LHCN-M2 (cell line): ENCODE measurements at regions not wholly inside any gene's neighbourhood (a gene's known extent, or its start where the extent isn't known, plus 50 kb on each side); places are given as distances from the start of the nearest gene placed in this dataset.

Source experiments
- DNase-seq: peaks from one replicate; pipeline ENCODE4 v3.0.0-alpha.2; 2012; ENCODE audit warnings: low read depth

GRCh38 chr1:94325377-94326302, 88.3 kb upstream of the ARHGAP29 start:
- peak; percentile 99 for DNase-seq

GRCh38 chr1:94324178-94324544, 86.8 kb upstream of the ARHGAP29 start:
- DNase-seq = no peak

GRCh38 chr1:94323311-94324177, 86.2 kb upstream of the ARHGAP29 start:
- DNase-seq = no peak

- no peak for DNase-seq
Observed at GRCh38 chr1:94322696-94323095, 85.3 kb upstream of the ARHGAP29 start.

GRCh38 chr1:94321662-94322061, 84.3 kb upstream of the ARHGAP29 start:
- DNase-seq = peak; percentile 42

GRCh38 chr1:94319319-94320102, 82.1 kb upstream of the ARHGAP29 start:
- DNase-seq = no peak

GRCh38 chr1:94318505-94319030, 81.2 kb upstream of the ARHGAP29 start:
- DNase-seq = no peak

GRCh38 chr1:94317790-94318188, 80.4 kb upstream of the ARHGAP29 start:
- DNase-seq = no peak

GRCh38 chr1:94316836-94317789, 79.7 kb upstream of the ARHGAP29 start:
- DNase-seq = peak; percentile 46

- DNase-seq = no peak
Observed at GRCh38 chr1:94316183-94316582, 78.8 kb upstream of the ARHGAP29 start.

GRCh38 chr1:94315552-94316116, 78.2 kb upstream of the ARHGAP29 start:
- no peak for DNase-seq

GRCh38 chr1:94314222-94314858, 77.0 kb upstream of the ARHGAP29 start:
- no peak for DNase-seq

GRCh38 chr1:94310570-94311270, 73.3 kb upstream of the ARHGAP29 start:
- DNase-seq = no peak

- no peak for DNase-seq
Observed at GRCh38 chr1:94309829-94310569, 72.6 kb upstream of the ARHGAP29 start.

GRCh38 chr1:94309216-94309615, 71.8 kb upstream of the ARHGAP29 start:
- DNase-seq = no peak

GRCh38 chr1:94306521-94306920, 69.1 kb upstream of the ARHGAP29 start:
- DNase-seq = no peak

- peak; percentile 75 for DNase-seq
Observed at GRCh38 chr1:94305704-94306103, 68.3 kb upstream of the ARHGAP29 start.

- no peak for DNase-seq
Observed at GRCh38 chr1:94304553-94304952, 67.2 kb upstream of the ARHGAP29 start.
